ENCODE measurements at regions not wholly inside any gene's neighbourhood (a gene's known extent, or its start where the extent isn't known, plus 50 kb on each side); places are given as distances from the start of the nearest gene placed in this dataset.

DNA sequence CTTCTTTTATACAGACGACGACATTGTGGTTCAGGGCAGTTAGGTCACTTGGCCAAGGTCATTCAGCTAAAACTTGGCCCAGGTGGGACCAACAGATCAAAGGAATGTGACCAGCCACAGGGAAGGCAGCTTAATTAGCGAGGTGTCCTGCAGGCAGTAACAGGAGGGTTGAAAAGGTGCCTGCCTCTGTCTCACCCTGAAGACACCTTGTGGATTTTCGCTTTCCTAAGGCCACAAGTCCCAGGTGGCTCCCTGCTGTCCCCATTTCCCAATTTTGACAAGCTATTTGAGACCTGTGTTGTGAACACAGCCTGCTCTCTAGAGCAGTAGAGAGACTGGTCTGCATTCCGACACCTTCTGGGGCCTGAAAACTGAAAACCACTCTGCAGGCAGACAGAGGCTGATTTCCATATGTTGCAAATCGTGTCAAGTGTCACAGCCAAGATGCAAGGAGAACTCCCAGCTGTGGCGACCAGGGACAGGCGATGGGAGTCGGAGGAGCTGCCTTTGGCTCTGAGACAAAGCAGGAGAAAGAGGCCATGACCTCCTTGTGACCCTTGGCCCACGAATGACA, 593.1 kb upstream of the CDH5 start:
- TF ChIP-seq POLR2A (IDR thresholded peaks at IDR 0.05), result no peak
- TF ChIP-seq, protein P1, sequence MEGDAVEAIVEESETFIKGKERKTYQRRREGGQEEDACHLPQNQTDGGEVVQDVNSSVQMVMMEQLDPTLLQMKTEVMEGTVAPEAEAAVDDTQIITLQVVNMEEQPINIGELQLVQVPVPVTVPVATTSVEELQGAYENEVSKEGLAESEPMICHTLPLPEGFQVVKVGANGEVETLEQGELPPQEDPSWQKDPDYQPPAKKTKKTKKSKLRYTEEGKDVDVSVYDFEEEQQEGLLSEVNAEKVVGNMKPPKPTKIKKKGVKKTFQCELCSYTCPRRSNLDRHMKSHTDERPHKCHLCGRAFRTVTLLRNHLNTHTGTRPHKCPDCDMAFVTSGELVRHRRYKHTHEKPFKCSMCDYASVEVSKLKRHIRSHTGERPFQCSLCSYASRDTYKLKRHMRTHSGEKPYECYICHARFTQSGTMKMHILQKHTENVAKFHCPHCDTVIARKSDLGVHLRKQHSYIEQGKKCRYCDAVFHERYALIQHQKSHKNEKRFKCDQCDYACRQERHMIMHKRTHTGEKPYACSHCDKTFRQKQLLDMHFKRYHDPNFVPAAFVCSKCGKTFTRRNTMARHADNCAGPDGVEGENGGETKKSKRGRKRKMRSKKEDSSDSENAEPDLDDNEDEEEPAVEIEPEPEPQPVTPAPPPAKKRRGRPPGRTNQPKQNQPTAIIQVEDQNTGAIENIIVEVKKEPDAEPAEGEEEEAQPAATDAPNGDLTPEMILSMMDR (IDR thresholded peaks at IDR 0.05), result no peak

Data from breast epithelium (tissue), 3 donors.